HEK293 (cell line): ENCODE measurements at regions not wholly inside any gene's neighbourhood (a gene's known extent, or its start where the extent isn't known, plus 50 kb on each side); places are given as distances from the start of the nearest gene placed in this dataset.

Source experiments
- CTCF ChIA-PET: fragments of 350-600 bp; formaldehyde crosslinking; extraction: SDS; loops from one replicate; lab custom pipeline; 2021; ENCODE audit warnings: antibody characterized with exemption; lab: Yijun Ruan, JAX
- POLR2A ChIA-PET: fragments of 300-600 bp; formaldehyde crosslinking; extraction: SDS; loops from one replicate; lab custom pipeline; 2020; ENCODE audit warnings: antibody characterized with exemption, inconsistent platforms; lab: Yijun Ruan, JAX
- H3K27ac ChIP-seq: fragments of 200-500 bp; sonication (Bioruptor generic); 2 replicates; pipeline ENCODE4 v1.5.1; 2014; ENCODE audit warnings: low read depth, low read length, control low read depth, inconsistent platforms; ENCODE audit errors: extremely low read depth
- H3K36me3 ChIP-seq, 2 experiments: fragments of 200-500 bp in 1 of 2; sonication (Bioruptor generic) in 1 of 2; 1 replicate in 1 of 2; 2 replicates in 1 of 2; pipeline ENCODE4 v1.5.1; 2014 to 2017; ENCODE audit warnings: inconsistent platforms in 2 of 2, low read length in 2 of 2; ENCODE audit not compliant: control insufficient read depth in 2 of 2, insufficient read depth in 1 of 2
- H3K4me1 ChIP-seq: fragments of 200-500 bp; sonication (Bioruptor generic); 2 replicates; pipeline ENCODE4 v1.5.1; 2014; ENCODE audit warnings: mild to moderate bottlenecking, low read length, inconsistent platforms; ENCODE audit not compliant: control insufficient read depth, insufficient read depth
- H3K4me3 ChIP-seq: 2 replicates; pipeline ENCODE4 v1.5.1; 2011; ENCODE audit warnings: low read depth, mild to moderate bottlenecking, control low read depth, low read length, moderate library complexity
- H3K9me3 ChIP-seq: fragments of 200-500 bp; sonication (Bioruptor generic); 2 replicates; pipeline ENCODE4 v1.5.1; 2014; ENCODE audit warnings: low read depth, low read length, inconsistent platforms; ENCODE audit not compliant: control insufficient read depth, insufficient read depth
- BCL11A ChIP-seq: fragments of 450-650 bp; formaldehyde crosslinking; IDR thresholded peaks from 2 replicates; pipeline ENCODE4 v1.5.1; 2016; ENCODE audit warnings: low read depth, missing biosample characterization, missing genetic modification characterization
- RBAK ChIP-seq: fragments of 450-650 bp; formaldehyde crosslinking; IDR thresholded peaks from 2 replicates; pipeline ENCODE4 v1.5.1; 2016; ENCODE audit warnings: missing biosample characterization, missing genetic modification characterization
- SP2 ChIP-seq: fragments of 450-650 bp; formaldehyde crosslinking; IDR thresholded peaks from 2 replicates; pipeline ENCODE4 v1.5.1; 2016; ENCODE audit warnings: missing biosample characterization, missing genetic modification characterization
- SP7 ChIP-seq: fragments of 450-650 bp; formaldehyde crosslinking; IDR thresholded peaks from 2 replicates; pipeline ENCODE4 v1.5.1; 2016; ENCODE audit warnings: missing biosample characterization, missing genetic modification characterization
- ZNF114 ChIP-seq: fragments of 450-650 bp; formaldehyde crosslinking; IDR thresholded peaks from 2 replicates; pipeline ENCODE4 v1.5.0; 2017; ENCODE audit warnings: missing biosample characterization, missing genetic modification characterization
- ZNF202 ChIP-seq: fragments of 450-650 bp; formaldehyde crosslinking; IDR thresholded peaks from 2 replicates; pipeline ENCODE4 v1.5.1; 2016; ENCODE audit warnings: missing biosample characterization, missing genetic modification characterization, borderline replicate concordance
- ZNF211 ChIP-seq: fragments of 450-650 bp; formaldehyde crosslinking; IDR thresholded peaks from 2 replicates; pipeline ENCODE4 v1.5.1; 2016; ENCODE audit warnings: low read depth, missing biosample characterization, missing genetic modification characterization
- ZNF214 ChIP-seq: fragments of 450-650 bp; formaldehyde crosslinking; IDR thresholded peaks from 2 replicates; pipeline ENCODE4 v1.5.1; 2017; ENCODE audit warnings: missing biosample characterization, mild to moderate bottlenecking, missing genetic modification characterization, borderline replicate concordance
- ZNF335 ChIP-seq: fragments of 450-650 bp; formaldehyde crosslinking; conservative IDR thresholded peaks from 2 replicates; pipeline ENCODE4 v1.5.1; 2016; ENCODE audit warnings: missing biosample characterization, missing genetic modification characterization
- ZNF362 ChIP-seq: fragments of 450-650 bp; formaldehyde crosslinking; IDR thresholded peaks from 2 replicates; pipeline ENCODE4 v1.5.1; 2016; ENCODE audit warnings: missing biosample characterization, missing genetic modification characterization
- ZNF404 ChIP-seq: fragments of 450-650 bp; formaldehyde crosslinking; IDR thresholded peaks from 2 replicates; pipeline ENCODE4 v1.5.1; 2017; ENCODE audit warnings: missing biosample characterization, missing genetic modification characterization
- ZNF426 ChIP-seq: fragments of 450-650 bp; formaldehyde crosslinking; IDR thresholded peaks from 2 replicates; pipeline ENCODE4 v1.5.1; 2017; ENCODE audit warnings: missing biosample characterization, missing genetic modification characterization, mild to moderate bottlenecking, inconsistent platforms, moderate library complexity
- ZNF521 ChIP-seq: fragments of 450-650 bp; formaldehyde crosslinking; IDR thresholded peaks from 2 replicates; pipeline ENCODE4 v1.5.1; 2017; ENCODE audit warnings: missing biosample characterization, mild to moderate bottlenecking, missing genetic modification characterization
- ZNF548 ChIP-seq: fragments of 450-650 bp; formaldehyde crosslinking; IDR thresholded peaks from 2 replicates; pipeline ENCODE4 v1.5.1; 2016; ENCODE audit warnings: missing biosample characterization, missing genetic modification characterization
- ZNF621 ChIP-seq: fragments of 450-650 bp; formaldehyde crosslinking; IDR thresholded peaks from 2 replicates; pipeline ENCODE4 v1.5.1; 2017; ENCODE audit warnings: missing biosample characterization, missing genetic modification characterization
- ZNF670 ChIP-seq: fragments of 450-650 bp; formaldehyde crosslinking; IDR thresholded peaks from 2 replicates; pipeline ENCODE4 v1.5.1; 2016; ENCODE audit warnings: missing biosample characterization, missing genetic modification characterization, low read depth
- ZNF692 ChIP-seq: fragments of 450-650 bp; formaldehyde crosslinking; IDR thresholded peaks from 2 replicates; pipeline ENCODE4 v1.5.1; 2016; ENCODE audit warnings: missing biosample characterization, missing genetic modification characterization
- ZNF747 ChIP-seq: fragments of 450-650 bp; formaldehyde crosslinking; IDR thresholded peaks from 2 replicates; pipeline ENCODE4 v1.5.1; 2016; ENCODE audit warnings: missing biosample characterization, missing genetic modification characterization
- ZNF76 ChIP-seq: fragments of 450-650 bp; formaldehyde crosslinking; IDR thresholded peaks from 2 replicates; pipeline ENCODE4; 2016; ENCODE audit warnings: low read depth, missing biosample characterization, missing genetic modification characterization, borderline replicate concordance
- ZNF830 ChIP-seq: fragments of 450-650 bp; IDR thresholded peaks from 2 replicates; pipeline ENCODE4 v1.5.0; 2018; ENCODE audit warnings: missing biosample characterization, missing genetic modification characterization, low read depth, mild to moderate bottlenecking, moderate library complexity
- TF ChIP-seq, protein P1 (sequence below): fragments of 450-650 bp; formaldehyde crosslinking; IDR thresholded peaks from 2 replicates; pipeline ENCODE4 v1.5.1; 2017; ENCODE audit warnings: missing biosample characterization, missing genetic modification characterization
- TF ChIP-seq, protein P2 (sequence below): fragments of 450-650 bp; formaldehyde crosslinking; IDR thresholded peaks from 2 replicates; pipeline ENCODE4 v1.5.1; 2016; ENCODE audit warnings: missing biosample characterization, missing genetic modification characterization, low read depth

GRCh38 chr14:25832585-25832984, 765.2 kb downstream of the NOVA1 start:
- ChIA-PET CTCF (interaction anchor here (1.4 kb wide), 1 partner anchor 175 kb away, joined by 4 read pairs; no protein-coding TSS in a partner anchor), POLR2A (no interaction called here)
- H3K27ac ChIP-seq, result no peak overlapping the region
- no peaks in the 10 kb centered on the region for H3K4me1 ChIP-seq
- TF ChIP-seq ZNF548 (tag by site-specific recombination) (no peak), ZNF830 (tag by site-specific recombination) (no peak), ZNF76 (no peak), ZNF426 (tag by site-specific recombination) (no peak), RBAK (tag by site-specific recombination) (no peak), ZNF670 (tag by site-specific recombination) (no peak)
- TF ChIP-seq, protein P1, sequence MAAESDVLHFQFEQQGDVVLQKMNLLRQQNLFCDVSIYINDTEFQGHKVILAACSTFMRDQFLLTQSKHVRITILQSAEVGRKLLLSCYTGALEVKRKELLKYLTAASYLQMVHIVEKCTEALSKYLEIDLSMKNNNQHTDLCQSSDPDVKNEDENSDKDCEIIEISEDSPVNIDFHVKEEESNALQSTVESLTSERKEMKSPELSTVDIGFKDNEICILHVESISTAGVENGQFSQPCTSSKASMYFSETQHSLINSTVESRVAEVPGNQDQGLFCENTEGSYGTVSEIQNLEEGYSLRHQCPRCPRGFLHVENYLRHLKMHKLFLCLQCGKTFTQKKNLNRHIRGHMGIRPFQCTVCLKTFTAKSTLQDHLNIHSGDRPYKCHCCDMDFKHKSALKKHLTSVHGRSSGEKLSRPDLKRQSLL (tag by site-specific recombination), result no peak
- H3K9me3 ChIP-seq, result no peaks in the 10 kb centered on the region
- H3K36me3 ChIP-seq, result no peaks in the 10 kb centered on the region
- H3K4me3 ChIP-seq, result no peak overlapping the region

GRCh38 chr14:25828562-25828961, 769.3 kb downstream of the NOVA1 start:
- Histone ChIP-seq H3K36me3 (no peaks in the 10 kb centered on the region), H3K9me3 (no peaks in the 10 kb centered on the region), H3K4me1 (no peaks in the 10 kb centered on the region), H3K4me3 (no peak overlapping the region), H3K27ac (no peak overlapping the region)
- POLR2A ChIA-PET, result no interaction called here
- CTCF ChIA-PET, result interaction anchor here (0.7 kb wide), 1 partner anchor 12 kb away, joined by 3 read pairs; no protein-coding TSS in a partner anchor
- no peak for TF ChIP-seq ZNF521 (tag by site-specific recombination)
- no peak for TF ChIP-seq ZNF335 (tag by site-specific recombination)
- TF ChIP-seq SP2, result no peak
- TF ChIP-seq, protein P2, sequence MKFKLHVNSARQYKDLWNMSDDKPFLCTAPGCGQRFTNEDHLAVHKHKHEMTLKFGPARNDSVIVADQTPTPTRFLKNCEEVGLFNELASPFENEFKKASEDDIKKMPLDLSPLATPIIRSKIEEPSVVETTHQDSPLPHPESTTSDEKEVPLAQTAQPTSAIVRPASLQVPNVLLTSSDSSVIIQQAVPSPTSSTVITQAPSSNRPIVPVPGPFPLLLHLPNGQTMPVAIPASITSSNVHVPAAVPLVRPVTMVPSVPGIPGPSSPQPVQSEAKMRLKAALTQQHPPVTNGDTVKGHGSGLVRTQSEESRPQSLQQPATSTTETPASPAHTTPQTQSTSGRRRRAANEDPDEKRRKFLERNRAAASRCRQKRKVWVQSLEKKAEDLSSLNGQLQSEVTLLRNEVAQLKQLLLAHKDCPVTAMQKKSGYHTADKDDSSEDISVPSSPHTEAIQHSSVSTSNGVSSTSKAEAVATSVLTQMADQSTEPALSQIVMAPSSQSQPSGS (tag by site-specific recombination), result no peak
- TF ChIP-seq ZNF362 (tag by site-specific recombination), result no peak
- no peak for TF ChIP-seq ZNF114 (tag by site-specific recombination)
- TF ChIP-seq ZNF404 (tag by site-specific recombination), result no peak
- no peak for TF ChIP-seq ZNF202 (tag by site-specific recombination)
- TF ChIP-seq SP7 (tag by site-specific recombination), result no peak
- TF ChIP-seq ZNF692 (tag by site-specific recombination), result no peak
- TF ChIP-seq ZNF211, result no peak
- TF ChIP-seq BCL11A, result no peak
- TF ChIP-seq ZNF621, result no peak
- TF ChIP-seq ZNF214 (tag by site-specific recombination), result no peak
- TF ChIP-seq ZNF747 (tag by site-specific recombination), result no peak
- TF ChIP-seq, all 188 proteins: peak for 0
